D721Med (cell line): ENCODE measurements at regions not wholly inside any gene's neighbourhood (a gene's known extent, or its start where the extent isn't known, plus 50 kb on each side); places are given as distances from the start of the nearest gene placed in this dataset.

Source experiments
- DNase-seq: peaks from one replicate; pipeline ENCODE4 v3.0.0; 2011; ENCODE audit warnings: low spot score; ENCODE audit not compliant: insufficient read length
- FAIRE-seq: peaks from 2 replicates; lab custom pipeline; 2011; peaks lifted over from hg19 to GRCh38; lab: Jason Lieb, UNC
- TF ChIP-seq, protein P1 (sequence below): IDR thresholded peaks from 2 replicates; pipeline ENCODE4 v1.5.1; 2012; ENCODE audit warnings: mild to moderate bottlenecking, control low read depth; ENCODE audit not compliant: insufficient read depth; ENCODE audit errors: missing control alignments

DNA sequence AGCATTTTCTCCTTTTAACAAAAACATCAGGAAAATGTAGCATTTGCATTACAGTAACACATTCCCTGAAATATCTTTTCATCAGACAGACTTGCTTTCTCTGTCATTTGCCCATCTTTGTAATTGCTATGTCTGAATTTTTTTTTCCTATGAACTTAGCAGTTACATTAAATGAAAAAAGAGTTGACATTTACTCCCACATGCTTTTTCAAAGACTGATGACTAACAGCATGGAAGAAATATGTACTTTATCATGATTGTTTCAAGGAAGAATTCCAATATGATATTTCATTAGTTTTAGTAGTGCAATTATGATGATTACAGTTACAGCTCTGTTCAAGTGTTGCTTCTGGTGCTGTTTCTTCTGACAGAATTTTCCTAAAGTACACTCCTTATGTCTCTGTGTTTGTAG is 864.5 kb upstream of the MAN1A1 start:
- DNase-seq (no peak), FAIRE-seq (no peak)
- TF ChIP-seq, protein P1, sequence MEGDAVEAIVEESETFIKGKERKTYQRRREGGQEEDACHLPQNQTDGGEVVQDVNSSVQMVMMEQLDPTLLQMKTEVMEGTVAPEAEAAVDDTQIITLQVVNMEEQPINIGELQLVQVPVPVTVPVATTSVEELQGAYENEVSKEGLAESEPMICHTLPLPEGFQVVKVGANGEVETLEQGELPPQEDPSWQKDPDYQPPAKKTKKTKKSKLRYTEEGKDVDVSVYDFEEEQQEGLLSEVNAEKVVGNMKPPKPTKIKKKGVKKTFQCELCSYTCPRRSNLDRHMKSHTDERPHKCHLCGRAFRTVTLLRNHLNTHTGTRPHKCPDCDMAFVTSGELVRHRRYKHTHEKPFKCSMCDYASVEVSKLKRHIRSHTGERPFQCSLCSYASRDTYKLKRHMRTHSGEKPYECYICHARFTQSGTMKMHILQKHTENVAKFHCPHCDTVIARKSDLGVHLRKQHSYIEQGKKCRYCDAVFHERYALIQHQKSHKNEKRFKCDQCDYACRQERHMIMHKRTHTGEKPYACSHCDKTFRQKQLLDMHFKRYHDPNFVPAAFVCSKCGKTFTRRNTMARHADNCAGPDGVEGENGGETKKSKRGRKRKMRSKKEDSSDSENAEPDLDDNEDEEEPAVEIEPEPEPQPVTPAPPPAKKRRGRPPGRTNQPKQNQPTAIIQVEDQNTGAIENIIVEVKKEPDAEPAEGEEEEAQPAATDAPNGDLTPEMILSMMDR, result no peak

DNA sequence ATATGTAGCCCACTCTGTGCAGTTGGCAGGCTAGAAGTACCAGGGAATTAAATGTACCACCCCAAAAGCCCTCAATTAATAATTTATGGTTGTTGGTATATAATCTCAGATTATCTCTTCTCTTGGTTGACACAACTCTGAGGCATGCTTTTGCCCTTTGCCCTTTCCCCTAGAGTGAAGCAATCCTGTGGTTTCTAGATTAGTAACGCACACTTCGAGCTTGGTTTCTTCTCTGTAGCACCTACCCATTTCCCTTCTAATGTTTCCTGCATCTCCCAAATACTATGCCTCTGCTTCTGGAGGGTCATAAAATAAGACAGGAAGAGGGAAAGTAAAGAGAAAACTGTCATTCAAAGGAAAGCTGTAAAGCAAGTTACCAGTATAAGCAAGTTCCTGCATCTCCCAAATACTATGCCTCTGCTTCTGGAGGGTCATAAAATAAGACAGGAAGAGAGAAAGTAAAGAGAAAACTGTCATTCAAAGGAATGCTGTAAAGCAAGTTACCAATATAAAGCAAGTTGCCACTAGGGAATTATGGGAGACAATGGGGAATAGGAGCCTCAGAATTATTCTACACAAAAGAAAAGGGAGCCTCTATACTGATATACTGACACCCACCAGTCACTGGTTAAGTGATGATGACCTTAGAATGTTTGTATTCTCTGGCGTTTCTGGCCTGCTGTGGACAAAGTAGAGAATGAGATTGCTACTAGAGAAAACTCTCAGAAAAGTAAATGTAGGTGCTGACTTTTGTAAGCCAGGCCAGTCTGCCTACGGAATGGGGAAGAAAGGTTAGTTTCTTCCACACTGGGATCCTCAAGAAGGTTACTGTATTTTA is 862.6 kb upstream of the MAN1A1 start:
- no peak for FAIRE-seq

DNA sequence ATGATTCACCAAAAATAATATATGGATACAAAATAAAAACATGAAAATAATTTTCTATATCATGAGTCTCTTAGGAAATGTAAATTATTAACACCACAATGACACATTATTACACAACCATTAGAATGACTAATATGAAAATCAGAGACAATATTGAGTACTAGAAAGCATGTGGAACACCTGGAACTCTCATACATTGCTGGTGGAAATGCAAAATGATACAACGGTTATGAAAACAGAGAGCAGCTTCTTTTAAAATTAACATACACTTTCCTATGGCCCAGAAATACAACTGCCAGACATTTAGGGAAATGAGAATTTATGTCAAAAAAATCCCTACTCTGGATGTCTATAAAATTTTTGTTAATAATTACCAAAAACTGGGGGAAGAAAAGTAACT is 853.3 kb upstream of the MAN1A1 start:
- TF ChIP-seq, protein P1, result no peak
- DNase-seq, result no peak
- FAIRE-seq, result no peak

More for the DNA sequence above, 862.6 kb upstream of the MAN1A1 start:
- TF ChIP-seq, protein P1, result no peak
- no peak for DNase-seq

DNA sequence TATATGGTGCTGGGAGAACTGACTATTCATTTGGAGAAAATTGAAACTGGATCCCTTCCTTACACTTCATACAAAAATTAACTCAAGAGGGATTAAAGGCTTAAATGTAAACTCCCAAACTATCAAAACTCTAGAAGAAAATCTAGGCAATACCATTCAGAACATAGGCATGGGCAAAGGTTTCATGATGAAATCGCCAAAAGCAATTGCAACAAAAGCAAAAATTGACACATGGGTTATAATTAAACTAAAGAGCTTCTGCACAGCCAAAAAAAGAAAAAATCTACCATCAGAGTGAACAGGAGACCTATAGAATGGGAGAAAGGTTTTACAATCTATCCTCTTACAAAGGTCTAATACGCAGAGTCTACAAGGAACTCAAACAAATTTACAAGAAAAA is 851.3 kb upstream of the MAN1A1 start:
- FAIRE-seq (no peak), DNase-seq (no peak)
- TF ChIP-seq, protein P1, result no peak

DNA sequence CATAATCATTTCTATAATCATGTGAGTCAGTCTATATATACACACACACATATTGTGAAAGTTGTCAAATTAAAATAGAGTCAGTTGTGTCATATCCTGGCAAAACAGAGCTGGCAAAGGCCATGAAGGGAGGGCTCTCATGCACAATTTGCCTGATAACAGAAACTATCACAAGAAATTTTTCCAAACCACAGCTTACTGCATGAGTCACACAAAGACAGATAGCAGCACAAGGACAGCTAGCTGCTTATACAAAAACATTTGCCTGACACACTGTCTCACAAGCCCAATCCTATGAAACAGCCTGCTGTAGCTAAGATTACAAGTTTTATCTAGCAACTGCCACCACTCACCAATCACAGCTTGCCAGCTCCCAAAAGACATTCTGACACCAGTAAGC is 848.5 kb upstream of the MAN1A1 start:
- FAIRE-seq (no peak), DNase-seq (no peak)
- TF ChIP-seq, protein P1, result no peak

DNA sequence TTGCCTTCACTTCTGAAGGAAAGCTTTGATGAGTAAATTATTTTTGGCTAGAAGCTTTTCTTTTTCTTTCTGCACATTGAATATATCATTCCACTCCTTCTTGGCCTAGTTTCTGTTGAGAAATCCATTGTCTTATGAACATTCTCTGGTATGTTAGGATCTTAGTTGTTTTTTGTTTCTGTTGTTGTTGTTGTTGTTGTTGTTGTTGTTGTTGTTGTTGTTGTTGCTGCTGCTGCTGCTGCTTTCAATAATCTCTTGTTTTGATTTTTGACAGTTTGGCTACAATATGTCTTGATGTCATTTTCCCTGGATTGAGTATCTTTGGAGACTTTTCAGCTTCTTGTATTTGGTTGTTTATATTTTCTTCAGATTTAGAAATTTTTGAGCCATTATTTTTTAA is 836.5 kb upstream of the MAN1A1 start:
- FAIRE-seq, result no peak
- TF ChIP-seq, protein P1, result no peak
- DNase-seq, result no peak

DNA sequence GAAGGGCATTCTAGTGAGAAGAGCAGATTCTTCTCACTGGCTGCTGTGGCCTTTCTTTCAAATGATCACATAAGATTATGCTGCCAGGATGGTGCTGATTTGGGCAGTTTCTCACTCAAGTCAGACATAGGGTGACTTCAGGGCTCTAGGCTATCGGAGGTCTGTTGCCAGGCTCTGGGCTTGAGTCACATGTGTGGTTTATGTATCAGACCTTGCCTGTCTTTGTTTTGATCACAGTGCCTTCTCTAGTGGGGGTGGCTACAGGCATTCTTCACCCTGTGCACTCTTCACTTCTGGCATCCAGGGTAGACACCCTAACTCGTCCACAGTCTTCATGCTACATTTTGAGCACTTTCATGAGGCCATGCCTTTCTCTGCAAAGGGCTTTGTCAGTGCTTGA is 823.7 kb upstream of the MAN1A1 start:
- DNase-seq, result no peak

More for the DNA sequence above, 823.7 kb upstream of the MAN1A1 start:
- TF ChIP-seq, protein P1, result no peak
- no peak for FAIRE-seq
